PC-9 (cell line): ENCODE measurements at regions not wholly inside any gene's neighbourhood (a gene's known extent, or its start where the extent isn't known, plus 50 kb on each side); places are given as distances from the start of the nearest gene placed in this dataset.

Experiments used
- BruUV-seq: library from RNA; stranded (reverse); fragments of 400-500 nt; replicated peaks from 2 replicates; lab custom pipeline; 2021; lab: Mats Ljungman, UMichigan
- CTCF ChIA-PET: fragments of 300-600 bp; sonication (Branson Sonifier 250); formaldehyde crosslinking; loops from one replicate; lab custom pipeline; 2022; ENCODE audit warnings: antibody characterized with exemption; lab: Charles Lee
- POLR2A ChIA-PET: fragments of 300-600 bp; sonication (Branson Sonifier 250); formaldehyde crosslinking; loops from one replicate; lab custom pipeline; 2022; ENCODE audit warnings: antibody characterized with exemption; ENCODE audit not compliant: unreplicated experiment; lab: Charles Lee
- DNase-seq, 2 experiments: peaks; one replicate each; pipeline versions ENCODE4 v3.0.0 to v3.0.0-alpha.2; 2015 to 2022; ENCODE audit warnings: mixed read lengths in 1 of 2
- H2AFZ ChIP-seq: fragments of 200-600 bp; sonication (generic); 2 replicates; pipeline ENCODE4 v1.8.1; 2017; ENCODE audit warnings: antibody characterized with exemption
- H3F3A ChIP-seq: fragments of 200-600 bp; sonication (generic); 2 replicates; pipeline ENCODE4 v1.8.1; 2017; ENCODE audit warnings: antibody characterized with exemption, mild to moderate bottlenecking, low read depth; ENCODE audit not compliant: insufficient read depth
- H3K27ac ChIP-seq: fragments of 200-600 bp; sonication (generic); 2 replicates; pipeline ENCODE4 v1.6.1; 2016; ENCODE audit warnings: mixed run types
- H3K27me3 ChIP-seq: fragments of 200-600 bp; sonication (generic); 2 replicates; pipeline ENCODE4 v1.6.1; 2016; ENCODE audit warnings: low read depth, mixed run types; ENCODE audit not compliant: insufficient read depth
- H3K36me3 ChIP-seq: fragments of 200-600 bp; sonication (generic); 2 replicates; pipeline ENCODE4 v1.6.1; 2016; ENCODE audit warnings: low read depth, mixed run types
- H3K4me1 ChIP-seq: fragments of 200-600 bp; sonication (generic); replicated peaks from 2 replicates; pipeline ENCODE4 v1.6.1; 2016; ENCODE audit warnings: mixed run types; ENCODE audit not compliant: insufficient read depth
- H3K4me2 ChIP-seq: fragments of 200-600 bp; sonication (generic); 2 replicates; pipeline ENCODE4 v1.6.1; 2017; ENCODE audit warnings: mixed run types
- H3K4me3 ChIP-seq: fragments of 200-600 bp; sonication (generic); 2 replicates; pipeline ENCODE4 v1.6.1; 2016; ENCODE audit warnings: mixed run types
- H3K79me2 ChIP-seq: fragments of 200-600 bp; sonication (generic); 2 replicates; pipeline ENCODE4 v1.6.1; 2017; ENCODE audit warnings: low read depth, mixed run types
- H3K9me2 ChIP-seq: fragments of 200-600 bp; sonication (generic); 2 replicates; pipeline ENCODE4 v1.8.1; 2017; ENCODE audit warnings: mild to moderate bottlenecking; ENCODE audit not compliant: insufficient read depth
- H3K9me3 ChIP-seq: fragments of 200-600 bp; sonication (generic); 2 replicates; pipeline ENCODE4 v1.8.1; 2016; ENCODE audit warnings: low read depth; ENCODE audit not compliant: insufficient read depth
- H4K20me1 ChIP-seq: fragments of 200-600 bp; sonication (generic); 2 replicates; pipeline ENCODE4 v1.8.1; 2017; ENCODE audit not compliant: insufficient read depth
- CTCF ChIP-seq: fragments of 200-600 bp; sonication (generic); conservative IDR thresholded peaks from 2 replicates; pipeline ENCODE4 v1.6.1; 2017; ENCODE audit warnings: mixed run types, antibody characterized with exemption, mild to moderate bottlenecking, moderate library complexity
- EZH2 ChIP-seq: fragments of 200-600 bp; sonication (generic); IDR thresholded peaks from 2 replicates; pipeline ENCODE4 v1.8.0; 2017; ENCODE audit warnings: antibody characterized with exemption, low read depth
- intact Hi-C: fragments of 100-400 bp; cut with micrococcal nuclease; formaldehyde crosslinking; loops from one replicate; pipeline ENCODE4 v1.10.0; 2022; ENCODE audit not compliant: unreplicated experiment

- no peaks in the 10 kb centered on the region for H3K79me2 ChIP-seq
- H3K27ac ChIP-seq = no peak overlapping the region
- peaks cover 26% of the 10 kb centered on the region for H3K9me3 ChIP-seq
- CTCF ChIA-PET = no interaction called here
- H3K9me2 ChIP-seq = no peaks in the 10 kb centered on the region
- BruUV-seq = no TSS peak
- TF ChIP-seq EZH2 (no peak), CTCF (no peak)
- DNase-seq = no peak
- no peaks in the 10 kb centered on the region; the same call in 1 of the 2 replicates for H3F3A ChIP-seq
- no peaks in the 10 kb centered on the region for H4K20me1 ChIP-seq
- H3K27me3 ChIP-seq = no peaks in the 10 kb centered on the region
- H3K4me2 ChIP-seq = no peak overlapping the region
- H2AFZ ChIP-seq = no peak overlapping the region
- POLR2A ChIA-PET = interaction anchor here (0.6 to 0.7 kb wide), 3 partner anchors 37 to 74 kb away, joined by 5 to 7 read pairs (median 6); no protein-coding TSS in a partner anchor
- intact Hi-C loops = no loop called here
- no peaks in the 10 kb centered on the region for H3K36me3 ChIP-seq
- no peak overlapping the region for H3K4me3 ChIP-seq
- no peaks in the 10 kb centered on the region for H3K4me1 ChIP-seq
Measured at GRCh38 chr2:172370821-172371455, 56.4 kb upstream of the ITGA6 start.

GRCh38 chr2:172372436-172372835 lies 55.0 kb upstream of the ITGA6 start:
- BruUV-seq = no TSS peak
- Histone ChIP-seq H3K4me2 (no peak overlapping the region), H3K9me2 (no peaks in the 10 kb centered on the region), H3K27ac (no peak overlapping the region), H3F3A (no peaks in the 10 kb centered on the region; the same call in 1 of the 2 replicates), H3K36me3 (no peaks in the 10 kb centered on the region), H4K20me1 (no peaks in the 10 kb centered on the region), H3K4me3 (no peak overlapping the region), H3K27me3 (no peaks in the 10 kb centered on the region), H3K4me1 (no peaks in the 10 kb centered on the region), H2AFZ (no peak overlapping the region), H3K79me2 (no peaks in the 10 kb centered on the region), H3K9me3 (peaks cover 26% of the 10 kb centered on the region)
- ChIA-PET POLR2A (no interaction called here), CTCF (no interaction called here)
- intact Hi-C loops = no loop called here
- DNase-seq = peak in 1 of 2 experiments; percentile 64
- TF ChIP-seq EZH2 (no peak), CTCF (no peak)

GRCh38 chr2:172373076-172373475 lies 54.3 kb upstream of the ITGA6 start:
- H2AFZ ChIP-seq = no peak overlapping the region
- no peaks in the 10 kb centered on the region for H3K27me3 ChIP-seq
- TF ChIP-seq EZH2 = no peak
- TF ChIP-seq CTCF = no peak
- ChIA-PET CTCF (no interaction called here), POLR2A (no interaction called here)
- H3K4me1 ChIP-seq = no peaks in the 10 kb centered on the region
- H3K36me3 ChIP-seq = no peaks in the 10 kb centered on the region
- no peaks in the 10 kb centered on the region for H3K79me2 ChIP-seq
- BruUV-seq = no TSS peak
- intact Hi-C loops = no loop called here
- H4K20me1 ChIP-seq = no peaks in the 10 kb centered on the region
- H3K9me2 ChIP-seq = no peaks in the 10 kb centered on the region
- H3K4me3 ChIP-seq = no peak overlapping the region
- H3K9me3 ChIP-seq = peaks cover 25% of the 10 kb centered on the region
- no peak overlapping the region for H3K4me2 ChIP-seq
- DNase-seq = no peak
- H3F3A ChIP-seq = no peaks in the 10 kb centered on the region; the same call in 1 of the 2 replicates
- H3K27ac ChIP-seq = no peak overlapping the region
